MG63 (cell line): ENCODE measurements at regions not wholly inside any gene's neighbourhood (a gene's known extent, or its start where the extent isn't known, plus 50 kb on each side); places are given as distances from the start of the nearest gene placed in this dataset.
A peak's percentile ranks its signal among the peaks of the same experiment; 100 is the strongest.

Experiments
- DNase-seq: peaks from one replicate; pipeline ENCODE4 v3.0.0-alpha.2; 2020
- H3K27me3 ChIP-seq: fragments of 250-450 bp; sonication (Bioruptor Pico); 2 replicates; pipeline ENCODE4 v1.5.1; 2020; ENCODE audit warnings: mild to moderate bottlenecking, moderate library complexity
- H3K36me3 ChIP-seq: fragments of 250-450 bp; sonication (Bioruptor Pico); 2 replicates; pipeline ENCODE4 v1.5.1; 2020; ENCODE audit warnings: mild to moderate bottlenecking, moderate library complexity
- H3K4me3 ChIP-seq: fragments of 250-450 bp; sonication (Bioruptor Pico); 2 replicates; pipeline ENCODE4 v1.5.1; 2020; ENCODE audit warnings: mild to moderate bottlenecking, moderate library complexity
- H3K9me3 ChIP-seq: fragments of 250-450 bp; sonication (Bioruptor Pico); 2 replicates; pipeline ENCODE4 v1.5.1; 2020; ENCODE audit warnings: mild to moderate bottlenecking, moderate library complexity

DNA sequence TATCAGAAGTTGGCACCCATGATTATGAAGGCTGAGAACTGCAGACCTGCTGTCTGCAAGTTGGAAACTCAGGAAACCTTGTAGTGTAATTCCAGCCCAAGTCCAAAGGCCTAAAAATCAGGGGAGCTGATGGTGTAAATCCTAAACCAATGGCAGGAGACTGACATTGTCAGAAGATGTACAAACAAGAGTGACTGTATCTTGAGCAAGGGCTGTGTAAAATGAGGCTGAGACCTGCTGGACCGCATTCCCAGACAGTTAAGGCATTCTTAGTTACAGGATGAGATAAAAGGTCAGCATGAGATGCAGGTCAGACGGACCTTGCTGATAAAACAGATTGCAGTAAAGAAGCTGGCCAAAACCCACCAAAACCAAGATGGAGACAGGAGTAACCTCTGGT lies 147.7 kb downstream of the COG6 start:
- no peaks in the 10 kb centered on the region for H3K9me3 ChIP-seq

DNA sequence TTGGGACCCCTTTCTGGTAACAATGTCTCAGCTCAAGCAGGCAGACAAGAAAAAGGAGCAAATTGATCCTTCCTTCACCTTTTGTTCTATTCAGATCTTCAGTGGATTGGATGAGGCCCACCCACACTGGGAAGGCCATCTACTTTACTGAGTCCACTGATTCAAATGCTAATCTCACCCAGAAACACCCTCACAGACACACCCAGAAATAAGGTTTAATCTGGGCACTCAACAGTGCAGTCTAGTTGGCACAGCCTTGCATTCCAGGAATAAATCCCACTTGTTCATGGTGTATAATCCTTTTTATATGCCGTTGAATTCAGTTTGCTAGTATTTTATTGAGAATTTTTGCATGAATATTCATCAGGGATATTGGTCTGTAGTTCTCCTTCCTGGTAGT lies 148.4 kb downstream of the COG6 start:
- DNase-seq, result no peak
- no peaks in the 10 kb centered on the region for H3K9me3 ChIP-seq
- H3K27me3 ChIP-seq, result no peaks in the 10 kb centered on the region; the same call in 1 of the 2 replicates
- no peak overlapping the region for H3K4me3 ChIP-seq
- H3K36me3 ChIP-seq, result no peaks in the 10 kb centered on the region

More for the DNA sequence above, 147.7 kb downstream of the COG6 start:
- no peak for DNase-seq
- H3K4me3 ChIP-seq, result no peak overlapping the region
- H3K27me3 ChIP-seq, result no peaks in the 10 kb centered on the region; the same call in 1 of the 2 replicates
- H3K36me3 ChIP-seq, result no peaks in the 10 kb centered on the region

GRCh38 chr13:39804332-39805210 lies 149.1 kb downstream of the COG6 start:
- Histone ChIP-seq H3K27me3 (no peaks in the 10 kb centered on the region; the same call in 1 of the 2 replicates), H3K36me3 (no peaks in the 10 kb centered on the region), H3K4me3 (no peak overlapping the region), H3K9me3 (no peaks in the 10 kb centered on the region)
- no peak for DNase-seq

GRCh38 chr13:39809466-39809865 lies 154.0 kb downstream of the COG6 start:
- no peaks in the 10 kb centered on the region for H3K36me3 ChIP-seq
- no peak for DNase-seq
- H3K4me3 ChIP-seq, result no peak overlapping the region
- H3K27me3 ChIP-seq, result no peaks in the 10 kb centered on the region; the same call in 1 of the 2 replicates
- H3K9me3 ChIP-seq, result no peaks in the 10 kb centered on the region

DNA sequence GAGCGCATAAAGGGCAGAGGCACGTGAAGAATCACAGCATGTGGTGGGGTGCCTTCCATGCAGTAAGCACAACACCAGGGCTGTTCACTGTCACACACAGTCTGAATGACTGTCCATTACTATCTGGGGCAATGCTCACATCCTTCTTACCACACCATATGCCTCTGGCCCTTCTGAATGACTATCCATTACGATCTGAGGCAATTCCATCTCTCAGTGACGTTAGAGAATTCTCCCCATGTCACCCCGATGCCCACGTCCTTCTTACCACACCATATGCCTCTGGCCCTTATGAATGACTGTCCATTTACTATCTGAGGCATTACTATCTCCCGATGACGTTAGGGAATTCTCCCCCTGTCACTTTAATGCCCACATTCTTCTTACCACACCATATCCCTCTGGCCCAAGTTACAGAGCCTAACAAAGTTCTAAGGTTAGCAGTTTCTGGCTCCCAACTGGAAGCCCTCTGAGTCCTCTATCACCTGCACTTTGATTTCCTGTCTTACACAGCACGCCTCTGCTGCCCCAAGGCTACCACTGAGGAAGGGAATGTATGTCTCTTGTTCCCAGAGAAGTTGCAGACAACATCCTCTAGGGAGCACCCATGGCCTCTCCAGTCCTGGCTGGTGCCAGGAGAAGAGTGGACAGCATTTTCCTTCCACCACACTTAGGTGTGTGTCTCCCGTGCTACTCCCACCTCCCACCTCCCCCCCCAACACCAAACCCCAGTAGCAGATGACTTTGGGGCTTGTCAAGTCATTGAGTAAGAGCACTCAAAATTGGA lies 154.8 kb downstream of the COG6 start:
- H3K4me3 ChIP-seq, result no peak overlapping the region
- H3K9me3 ChIP-seq, result no peaks in the 10 kb centered on the region
- no peaks in the 10 kb centered on the region; the same call in 1 of the 2 replicates for H3K27me3 ChIP-seq
- DNase-seq, result no peak
- no peaks in the 10 kb centered on the region for H3K36me3 ChIP-seq

DNA sequence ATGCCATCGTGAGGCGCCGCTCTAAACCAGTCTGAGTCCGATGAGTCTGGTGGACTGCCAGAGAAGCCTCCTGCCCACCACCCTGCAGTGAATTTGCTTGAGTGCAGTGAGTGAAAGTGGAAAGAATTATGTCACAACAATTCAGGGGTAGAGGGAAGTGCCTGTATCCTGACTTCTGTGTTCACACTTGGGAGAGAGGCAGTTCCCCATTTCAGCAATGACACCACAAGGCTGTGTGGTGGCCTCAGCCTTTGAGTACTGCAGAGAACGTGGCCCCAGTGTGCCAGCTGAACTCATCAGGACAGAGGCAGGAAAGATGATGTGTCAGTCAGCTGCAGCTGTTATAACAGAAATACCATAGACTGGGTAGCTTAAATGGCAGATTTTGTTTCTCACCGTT lies 155.6 kb downstream of the COG6 start:
- no peak for DNase-seq
- Histone ChIP-seq H3K4me3 (no peak overlapping the region), H3K9me3 (no peaks in the 10 kb centered on the region), H3K27me3 (no peaks in the 10 kb centered on the region; the same call in 1 of the 2 replicates), H3K36me3 (no peaks in the 10 kb centered on the region)

GRCh38 chr13:39811696-39812095 lies 156.2 kb downstream of the COG6 start:
- H3K9me3 ChIP-seq, result no peaks in the 10 kb centered on the region
- no peaks in the 10 kb centered on the region for H3K36me3 ChIP-seq
- no peak for DNase-seq
- H3K27me3 ChIP-seq, result no peaks in the 10 kb centered on the region; the same call in 1 of the 2 replicates
- H3K4me3 ChIP-seq, result no peak overlapping the region

DNA sequence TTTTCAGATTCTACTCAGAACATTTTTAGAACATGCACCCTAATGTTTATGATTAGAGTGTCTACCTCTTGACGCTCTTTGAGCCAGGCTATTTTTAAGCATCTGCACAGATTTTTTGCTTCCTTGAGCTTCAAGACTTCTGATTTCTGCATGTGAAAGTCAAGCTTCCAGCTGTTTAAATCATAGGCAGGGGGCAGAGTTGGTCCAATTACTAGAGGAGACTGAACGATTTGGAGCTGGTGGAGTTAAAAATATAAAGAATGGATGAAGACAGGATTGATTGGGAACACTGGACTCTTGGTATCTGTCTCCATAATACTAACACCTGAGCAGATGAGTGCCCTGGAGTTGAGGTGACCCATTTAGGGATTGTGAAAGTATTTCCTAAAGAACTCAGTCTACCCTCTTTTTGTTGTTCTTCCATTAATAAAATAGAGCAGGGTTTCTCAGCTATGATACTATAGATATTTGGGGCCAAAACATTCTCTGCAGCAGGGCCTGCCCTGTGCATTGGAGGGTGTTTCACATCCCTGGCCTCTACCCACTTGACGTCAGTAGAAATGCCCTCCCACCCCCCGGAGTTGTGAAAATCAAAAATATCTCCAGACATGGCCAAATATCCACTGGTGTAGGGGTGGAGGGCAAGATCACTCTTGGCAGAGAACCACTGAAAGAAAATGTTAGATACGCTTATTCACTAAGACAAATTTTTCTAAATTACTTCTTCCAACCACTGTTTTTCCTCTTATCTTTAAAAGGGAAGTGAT lies 160.1 kb downstream of the COG6 start:
- Histone ChIP-seq H3K9me3 (no peaks in the 10 kb centered on the region), H3K27me3 (no peaks in the 10 kb centered on the region; the same call in 1 of the 2 replicates), H3K36me3 (no peaks in the 10 kb centered on the region), H3K4me3 (no peak overlapping the region)
- DNase-seq, result no peak

DNA sequence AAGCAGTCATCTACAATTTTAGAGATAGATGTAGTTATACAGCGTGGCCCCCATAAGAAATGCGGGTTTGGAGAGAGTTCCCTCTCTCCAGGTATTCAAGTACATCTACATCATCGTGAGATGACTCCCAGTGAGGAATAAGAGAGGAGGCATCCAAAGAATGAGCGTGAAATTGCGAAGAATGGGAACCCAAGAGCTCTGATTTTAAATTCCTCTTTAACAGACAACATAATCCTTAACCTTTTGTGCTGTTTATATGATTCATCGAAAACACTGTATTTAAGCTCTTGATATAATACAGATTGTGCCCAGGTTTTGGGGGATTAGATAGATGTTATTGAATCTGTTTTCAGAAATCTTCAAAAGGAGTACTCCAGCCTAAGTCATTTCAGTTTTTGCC lies 161.5 kb downstream of the COG6 start:
- Histone ChIP-seq H3K36me3 (no peaks in the 10 kb centered on the region), H3K27me3 (no peaks in the 10 kb centered on the region; the same call in 1 of the 2 replicates), H3K9me3 (no peaks in the 10 kb centered on the region), H3K4me3 (no peak overlapping the region)
- no peak for DNase-seq

GRCh38 chr13:39818953-39819352 lies 163.5 kb downstream of the COG6 start:
- no peak for DNase-seq

DNA sequence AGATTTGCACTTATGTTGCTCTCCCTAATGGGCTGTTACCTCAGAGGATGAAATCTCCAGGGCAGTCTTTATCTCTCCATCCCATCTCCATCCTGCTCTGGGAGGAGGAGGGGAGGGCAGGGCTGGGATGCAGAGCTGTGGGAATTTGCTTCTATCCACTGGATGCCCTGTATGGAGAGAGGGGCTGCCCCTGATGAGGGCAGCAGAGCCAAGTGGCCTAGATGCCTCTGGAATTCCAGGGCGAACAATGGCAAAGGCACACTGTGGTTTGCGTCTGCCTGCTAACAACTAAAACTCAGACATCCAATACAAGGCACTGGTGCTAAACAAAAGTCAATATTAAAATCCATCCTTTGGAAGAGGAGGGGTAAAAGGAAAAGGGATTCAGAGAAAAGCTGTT lies 165.1 kb downstream of the COG6 start:
- no peaks in the 10 kb centered on the region for H3K36me3 ChIP-seq
- H3K9me3 ChIP-seq, result no peaks in the 10 kb centered on the region
- no peak for DNase-seq
- peaks cover 6% of the 10 kb centered on the region for H3K27me3 ChIP-seq
- H3K4me3 ChIP-seq, result no peak overlapping the region

More at GRCh38 chr13:39818953-39819352, 163.5 kb downstream of the COG6 start:
- no peaks in the 10 kb centered on the region for H3K9me3 ChIP-seq
- H3K4me3 ChIP-seq, result no peak overlapping the region
- H3K36me3 ChIP-seq, result no peaks in the 10 kb centered on the region
- H3K27me3 ChIP-seq, result peaks cover 3% of the 10 kb centered on the region

DNA sequence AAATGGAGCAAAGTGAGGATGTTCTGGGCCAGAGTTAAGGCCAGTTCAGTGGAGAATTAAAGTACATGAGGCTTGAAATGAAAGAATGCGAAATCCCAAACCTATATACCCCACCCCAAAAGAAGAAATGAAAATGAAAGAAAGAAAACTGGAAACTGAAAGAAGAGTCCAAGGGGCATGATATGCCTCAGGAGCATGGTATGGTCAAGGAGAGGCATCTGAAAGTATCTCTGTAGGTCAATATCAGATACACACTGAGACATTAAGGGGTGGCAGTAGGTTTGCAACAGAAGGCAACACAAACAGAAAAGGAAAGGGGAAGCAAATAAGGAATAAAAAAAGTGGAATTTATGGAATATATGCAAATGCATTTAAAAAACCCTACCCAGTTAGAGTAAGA lies 166.5 kb downstream of the COG6 start:
- DNase-seq, result no peak
- Histone ChIP-seq H3K27me3 (peaks cover 6% of the 10 kb centered on the region), H3K4me3 (no peak overlapping the region), H3K36me3 (no peaks in the 10 kb centered on the region), H3K9me3 (no peaks in the 10 kb centered on the region)

- DNase-seq, result no peak
- Histone ChIP-seq H3K27me3 (peaks cover 6% of the 10 kb centered on the region), H3K4me3 (no peak overlapping the region), H3K36me3 (no peaks in the 10 kb centered on the region), H3K9me3 (no peaks in the 10 kb centered on the region)
Measured at GRCh38 chr13:39822437-39822836, 167.0 kb downstream of the COG6 start.

DNA sequence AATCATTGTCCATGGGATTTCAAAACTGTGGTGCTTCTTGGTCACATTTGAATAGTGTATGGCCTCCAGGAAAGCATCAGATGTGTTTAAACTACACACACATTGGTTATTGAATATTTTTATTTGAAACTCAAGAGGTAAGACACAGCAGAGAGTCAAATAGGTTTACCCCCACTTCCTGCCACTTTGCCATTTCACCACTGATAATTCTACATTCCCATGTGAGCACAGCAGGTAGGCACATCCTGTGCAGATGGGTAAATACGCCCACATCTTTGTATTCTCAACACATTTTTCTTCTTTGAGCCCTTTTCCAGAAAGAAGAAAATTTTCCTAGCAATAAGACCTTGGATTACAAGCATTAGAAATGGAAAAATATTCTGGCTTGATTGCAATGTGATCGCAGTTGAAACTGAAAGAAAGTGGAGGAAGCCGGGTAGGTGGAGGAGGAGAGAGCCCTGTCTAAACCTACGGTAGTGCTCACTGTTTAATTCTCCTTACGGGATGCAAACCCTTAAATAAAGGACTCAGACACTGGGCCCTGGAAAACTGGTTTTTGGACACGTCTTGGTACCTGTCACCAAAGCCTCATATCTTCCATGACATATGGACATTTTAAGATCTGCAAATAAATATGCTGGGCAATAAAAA lies 167.7 kb downstream of the COG6 start:
- peaks cover 6% of the 10 kb centered on the region for H3K27me3 ChIP-seq
- no peaks in the 10 kb centered on the region for H3K36me3 ChIP-seq
- no peak for DNase-seq
- no peaks in the 10 kb centered on the region for H3K9me3 ChIP-seq
- no peak overlapping the region for H3K4me3 ChIP-seq

- Histone ChIP-seq H3K9me3 (no peaks in the 10 kb centered on the region; the same call in 1 of the 2 replicates), H3K36me3 (no peaks in the 10 kb centered on the region), H3K4me3 (no peak overlapping the region), H3K27me3 (peaks cover 8% of the 10 kb centered on the region)
- no peak for DNase-seq
Measured at GRCh38 chr13:39825886-39826285, 170.4 kb downstream of the COG6 start.

DNA sequence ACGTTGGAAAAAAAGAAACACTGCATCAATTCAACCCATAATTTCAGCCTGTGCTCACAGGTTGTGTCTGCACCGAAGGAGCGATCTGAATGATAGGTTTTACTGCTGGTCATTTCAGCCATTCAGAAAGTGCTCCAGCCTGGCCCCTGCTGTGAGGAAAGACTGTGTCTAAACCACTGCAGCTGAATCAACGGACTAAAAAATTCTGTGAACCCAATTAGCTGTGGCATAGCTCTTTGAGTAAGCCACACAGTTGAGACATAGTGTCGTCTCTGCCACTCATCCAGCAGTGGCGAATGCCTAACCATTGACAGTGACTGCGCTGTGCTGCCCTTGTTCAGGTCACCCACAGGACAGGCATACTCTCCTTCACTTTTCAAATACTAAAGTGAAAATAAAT lies 179.8 kb downstream of the COG6 start:
- Histone ChIP-seq H3K4me3 (peak overlapping the region; percentile 5; the same call in 1 of the 2 replicates), H3K9me3 (no peaks in the 10 kb centered on the region), H3K27me3 (peaks cover 9% of the 10 kb centered on the region), H3K36me3 (no peaks in the 10 kb centered on the region)
- peak; percentile 11 for DNase-seq
